HG03442 (cell line): ENCODE measurements at regions not wholly inside any gene's neighbourhood (a gene's known extent, or its start where the extent isn't known, plus 50 kb on each side); places are given as distances from the start of the nearest gene placed in this dataset.

Source experiments
- ATAC-seq: cut with Tn5 transposase; IDR thresholded peaks from one replicate; pipeline ENCODE4 v1.9.1; 2021; ENCODE audit warnings: mild to moderate bottlenecking, moderate library complexity; ENCODE audit not compliant: unreplicated experiment

DNA sequence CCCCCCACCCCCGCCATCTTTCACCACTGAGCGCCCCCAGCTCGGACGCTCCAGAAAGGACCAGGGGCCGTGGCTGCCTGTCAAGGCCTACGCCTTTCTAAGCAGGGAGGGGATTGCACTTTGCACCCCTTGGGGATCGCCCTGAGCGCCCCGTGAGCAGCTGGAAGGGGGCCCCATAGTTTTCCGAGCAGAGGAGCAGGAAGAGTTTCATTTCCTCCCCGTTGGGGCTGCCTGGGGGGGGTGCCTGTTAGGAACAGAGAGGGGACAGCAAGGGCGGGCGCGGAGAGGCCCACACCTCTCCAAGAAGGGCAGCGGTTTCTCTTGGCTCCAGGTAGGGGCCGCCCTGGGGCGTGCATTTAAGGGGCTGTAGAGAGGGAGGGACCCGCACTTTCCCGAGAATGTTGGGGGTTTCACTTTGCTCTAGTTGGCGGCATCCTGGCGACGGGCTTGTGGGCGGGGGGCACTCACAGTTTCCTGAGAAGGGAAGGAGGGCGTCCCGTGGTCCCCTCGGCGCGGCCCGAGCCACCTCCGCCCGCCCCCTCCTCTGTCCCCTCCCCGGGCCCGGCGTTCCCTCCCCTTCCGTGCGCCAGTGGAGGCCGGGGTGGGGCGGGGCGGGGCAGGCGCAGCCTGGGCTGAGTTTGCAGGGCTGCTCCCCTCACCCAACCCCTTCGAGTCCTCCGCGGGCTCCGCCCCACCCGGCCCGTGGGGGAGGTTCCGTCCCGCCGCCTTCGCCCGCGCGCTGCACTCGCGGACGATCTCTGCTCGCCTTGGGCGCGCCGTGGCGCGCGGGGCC, 82.3 kb upstream of the CD99 start:
- ATAC-seq = peak; percentile 90

DNA sequence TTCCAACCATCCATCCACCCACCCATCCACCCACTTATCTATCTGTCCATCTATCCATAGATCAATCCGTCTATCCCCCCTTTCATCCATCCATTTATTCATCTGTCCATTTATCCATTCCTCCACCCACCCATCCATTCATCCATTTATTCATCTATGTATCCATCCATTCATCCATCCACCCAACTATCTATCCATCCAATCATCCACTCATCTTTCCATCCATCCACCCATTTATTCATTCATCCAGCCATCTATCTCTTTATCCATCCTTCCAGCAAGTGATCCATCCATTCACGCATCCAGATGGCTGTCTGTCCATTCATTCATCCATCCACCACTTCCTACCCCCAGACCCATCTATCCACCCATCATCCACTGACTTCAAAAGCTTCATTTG, 84.0 kb upstream of the CD99 start:
- ATAC-seq = no peak

GRCh38 chrX:2600564-2600963, 90.5 kb upstream of the CD99 start:
- no peak for ATAC-seq

- no peak for ATAC-seq
These were observed 94.4 kb upstream of the CD99 start for GRCh38 chrX:2596555-2597255.

GRCh38 chrX:2596045-2596444, 95.0 kb upstream of the CD99 start:
- no peak for ATAC-seq

DNA sequence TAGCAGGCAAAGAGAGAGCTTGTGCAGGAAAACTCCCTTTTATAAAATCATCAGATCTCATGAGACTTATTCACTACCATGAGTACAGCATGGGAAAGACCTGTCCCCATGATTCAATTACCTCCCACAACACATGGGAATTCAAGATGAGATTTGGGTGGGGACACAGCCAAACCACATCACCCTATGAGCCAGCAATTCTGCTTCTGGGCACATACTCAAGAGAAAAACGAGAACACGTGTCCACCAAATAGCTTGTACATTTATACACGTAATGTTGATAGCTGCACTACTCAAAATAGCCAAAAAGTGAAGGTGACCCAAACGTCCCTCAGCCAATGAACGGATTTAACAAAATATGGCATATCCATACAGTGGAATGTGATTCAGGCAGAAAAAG, 94.5 kb upstream of the DHRSX start:
- no peak for ATAC-seq

GRCh38 chrX:2594491-2594890, 93.7 kb upstream of the DHRSX start:
- ATAC-seq = no peak

DNA sequence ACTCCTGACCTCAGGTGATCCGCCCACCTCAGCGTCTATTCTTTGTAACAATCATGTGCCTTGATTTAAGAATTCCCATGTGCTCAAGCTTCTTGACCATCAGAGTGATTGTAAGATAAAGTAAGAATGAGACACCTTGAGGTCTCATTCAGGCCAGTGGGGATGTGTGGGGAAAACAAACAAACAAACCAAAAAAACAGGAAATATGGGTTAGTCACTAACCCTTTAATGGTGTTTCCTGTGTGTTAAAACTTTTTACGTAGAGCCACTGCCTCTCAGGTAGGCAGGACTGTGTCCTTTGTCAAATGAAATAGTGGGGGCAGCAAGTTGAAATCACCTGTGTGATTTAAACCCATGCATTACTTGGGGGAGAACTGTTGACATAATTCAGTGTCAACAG, 91.5 kb upstream of the DHRSX start:
- no peak for ATAC-seq

DNA sequence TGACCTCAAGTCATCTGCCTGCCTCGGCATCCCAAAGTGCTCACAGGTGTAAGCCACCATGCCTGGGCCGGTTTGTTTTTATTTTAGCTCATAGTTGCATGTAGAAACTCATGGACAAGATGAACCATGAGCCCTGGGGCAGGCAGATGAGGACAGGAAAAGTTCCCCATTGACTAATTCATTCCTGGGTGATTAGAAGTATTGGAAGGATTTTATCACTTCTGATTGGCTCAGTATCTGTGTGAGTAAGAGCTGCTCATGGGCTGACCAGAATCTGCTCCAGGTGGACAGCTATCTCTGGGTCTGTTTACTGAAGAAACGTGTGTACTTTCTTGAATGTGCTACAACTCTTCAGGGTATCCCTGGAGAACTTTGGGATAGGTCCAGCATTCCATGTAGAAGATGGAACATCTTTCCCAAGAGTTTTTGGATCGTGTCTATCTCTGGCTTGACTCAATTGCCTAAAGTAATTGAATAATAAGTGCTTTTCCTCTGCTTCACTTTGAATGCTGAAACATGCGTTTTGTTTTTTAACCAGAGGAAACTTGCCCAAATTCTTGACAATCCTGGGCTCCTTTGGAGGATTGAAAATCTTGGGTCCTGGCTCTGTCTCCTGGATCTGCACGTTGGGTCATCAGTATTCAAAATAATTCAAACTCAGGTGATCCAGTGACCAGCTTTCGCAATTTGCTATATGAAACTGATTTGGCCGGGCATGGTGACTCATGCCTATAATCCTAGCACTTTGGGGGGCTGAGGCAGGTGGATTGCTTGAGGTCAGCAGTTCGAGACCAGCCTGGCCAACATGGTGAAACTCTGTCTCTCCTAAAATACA, 88.6 kb upstream of the DHRSX start:
- ATAC-seq = no peak

DNA sequence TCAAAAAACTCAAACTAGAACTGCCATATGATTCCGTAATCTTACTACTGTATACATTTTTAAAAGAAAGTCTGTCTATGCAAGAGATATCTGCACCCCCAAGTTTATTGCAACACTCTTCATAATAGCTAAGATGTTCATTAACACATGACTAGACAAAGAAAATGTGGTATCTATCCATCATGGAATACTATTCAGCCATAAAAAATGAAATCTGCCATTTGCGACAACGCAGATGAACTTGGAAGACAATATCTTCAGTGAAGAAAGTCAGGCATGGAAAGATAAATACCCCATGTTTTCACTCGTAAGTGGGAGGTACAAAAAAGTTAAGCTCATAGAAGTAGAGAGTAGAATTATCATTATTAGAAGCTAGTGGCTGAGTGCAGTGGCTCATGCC, 87.3 kb upstream of the DHRSX start:
- no peak for ATAC-seq

DNA sequence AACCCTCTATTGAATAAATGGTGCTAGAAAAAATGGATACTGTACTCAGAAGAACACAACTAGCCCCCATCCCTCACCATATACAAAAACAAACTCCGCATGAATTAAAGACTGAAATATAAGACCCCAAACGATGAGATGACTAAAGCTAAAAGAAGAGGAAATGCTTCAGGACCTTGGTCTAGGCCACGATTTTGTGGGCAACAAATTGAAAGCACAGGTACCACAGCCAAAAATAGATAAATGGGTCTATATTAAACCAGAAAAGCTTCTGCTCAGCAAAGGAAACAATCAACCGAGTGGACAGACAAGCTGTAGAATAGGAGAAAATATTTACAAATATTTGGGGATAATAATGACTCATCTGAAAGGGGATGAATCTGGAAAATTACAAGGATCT, 86.4 kb upstream of the DHRSX start:
- no peak for ATAC-seq

DNA sequence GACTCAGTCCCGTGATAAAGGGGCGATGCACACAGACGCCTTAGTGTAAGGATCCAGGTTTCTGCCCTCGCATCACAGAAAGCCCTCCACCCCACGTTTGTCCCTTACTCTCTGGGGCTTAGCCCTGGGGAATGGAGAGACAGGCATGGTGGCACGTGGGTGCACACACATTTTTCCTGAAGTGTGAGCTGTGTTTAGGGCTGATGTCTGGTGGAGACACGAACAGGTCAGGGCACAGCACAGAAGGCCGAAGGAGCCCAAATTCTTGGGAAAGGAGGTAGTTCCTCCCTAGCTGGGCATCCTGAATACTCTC, 84.3 kb upstream of the DHRSX start:
- no peak for ATAC-seq

GRCh38 chrX:2584251-2585157, 83.7 kb upstream of the DHRSX start:
- ATAC-seq = no peak

DNA sequence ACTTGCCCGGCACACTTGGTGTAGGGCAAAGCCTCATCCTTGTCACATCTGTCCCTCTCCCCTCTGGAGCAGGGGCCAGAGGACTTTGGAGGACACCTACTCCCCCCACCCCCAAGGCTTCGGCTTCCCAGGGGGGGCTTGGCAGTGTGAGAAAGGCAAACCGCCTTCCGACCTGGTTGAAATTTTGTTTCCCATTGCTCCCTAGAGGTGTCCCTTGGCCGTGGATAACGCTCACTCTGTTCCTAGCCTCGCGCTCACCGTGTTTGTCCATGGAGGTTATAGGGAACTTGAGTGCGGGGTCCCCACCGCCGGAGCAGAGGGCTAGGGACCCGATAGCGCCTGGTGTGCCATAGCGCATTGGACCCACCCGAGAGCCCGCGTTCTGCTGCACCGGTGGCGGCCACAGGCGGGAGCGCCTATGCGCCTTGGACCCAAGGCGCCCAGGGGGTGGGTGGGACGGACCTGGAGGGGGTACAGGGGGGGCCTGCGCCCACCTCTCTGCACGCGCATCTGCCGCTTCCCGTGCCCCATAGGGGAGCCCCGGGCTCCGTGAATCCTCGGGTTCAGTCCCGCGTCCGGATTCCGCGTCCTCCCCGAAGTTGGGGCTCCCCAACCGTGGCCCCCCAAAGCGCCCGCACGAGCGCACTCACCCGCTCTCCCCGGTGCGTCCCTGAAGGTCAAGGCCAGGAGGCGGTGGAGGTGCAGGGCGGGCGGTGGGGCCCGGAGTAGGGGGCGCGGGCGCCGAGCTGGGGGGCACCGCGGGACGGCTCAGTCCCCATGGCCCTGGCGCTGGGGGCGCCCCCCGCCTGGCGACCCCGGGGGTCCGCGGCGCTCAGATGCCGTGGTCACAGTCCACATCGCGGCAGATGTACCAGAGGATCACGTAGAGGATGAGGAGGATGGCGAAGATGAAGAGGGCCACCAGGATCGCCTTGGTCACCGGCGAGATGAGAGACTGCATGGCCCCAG, 82.7 kb upstream of the DHRSX start:
- ATAC-seq = no peak

GRCh38 chrX:2582667-2583066, 81.9 kb upstream of the DHRSX start:
- no peak for ATAC-seq

DNA sequence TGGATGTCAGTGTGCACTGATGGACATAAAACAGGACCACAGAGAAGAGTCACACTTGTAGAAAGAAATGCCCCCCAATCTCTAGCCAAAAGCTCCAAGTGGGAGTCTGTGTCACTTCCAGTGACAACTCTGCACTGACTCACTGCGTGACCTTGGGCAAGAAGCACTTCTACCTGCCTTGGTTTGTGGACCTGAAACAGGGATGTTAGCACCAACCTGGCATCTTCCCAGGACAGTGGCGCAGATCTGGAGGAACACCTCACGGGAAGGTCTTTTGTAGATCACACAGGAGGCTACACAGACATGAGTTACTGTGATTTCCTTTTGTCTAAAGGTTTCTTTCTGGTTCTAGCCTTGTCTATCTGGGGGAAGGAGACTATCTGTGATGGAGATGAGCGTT, 80.5 kb upstream of the DHRSX start:
- no peak for ATAC-seq

- peak; percentile 46 for ATAC-seq
These were observed 78.1 kb upstream of the DHRSX start for GRCh38 chrX:2578864-2579263.

DNA sequence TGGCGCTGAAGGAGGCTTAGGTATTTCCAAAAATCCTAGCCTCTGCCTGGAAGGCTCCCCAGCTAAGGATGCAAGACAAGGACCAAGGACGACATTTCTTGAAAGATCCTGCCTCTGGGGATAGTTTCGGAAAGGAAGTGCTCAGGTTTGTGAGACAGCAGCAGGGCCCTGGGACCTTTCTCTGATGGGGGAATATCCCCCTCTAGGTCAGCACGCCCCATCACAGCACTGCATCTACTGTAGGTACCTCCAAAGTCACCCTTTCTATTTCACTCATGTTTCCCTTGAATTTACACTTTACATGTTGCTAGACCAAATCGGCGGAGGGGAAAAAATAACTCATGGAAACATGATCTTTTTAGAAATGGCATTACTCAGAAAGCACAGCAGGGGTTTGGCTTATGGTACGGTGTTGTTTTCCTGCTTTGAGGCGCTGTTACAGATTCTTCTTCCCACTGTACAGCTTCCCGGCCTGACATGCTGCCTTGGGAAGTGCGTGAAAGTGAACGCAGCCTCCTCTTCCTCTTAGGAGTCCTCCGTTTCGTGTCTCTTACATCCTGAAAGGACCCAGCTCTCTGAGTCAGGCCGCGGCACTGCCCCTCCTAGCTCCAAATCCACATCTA, 77.2 kb upstream of the DHRSX start:
- no peak for ATAC-seq

DNA sequence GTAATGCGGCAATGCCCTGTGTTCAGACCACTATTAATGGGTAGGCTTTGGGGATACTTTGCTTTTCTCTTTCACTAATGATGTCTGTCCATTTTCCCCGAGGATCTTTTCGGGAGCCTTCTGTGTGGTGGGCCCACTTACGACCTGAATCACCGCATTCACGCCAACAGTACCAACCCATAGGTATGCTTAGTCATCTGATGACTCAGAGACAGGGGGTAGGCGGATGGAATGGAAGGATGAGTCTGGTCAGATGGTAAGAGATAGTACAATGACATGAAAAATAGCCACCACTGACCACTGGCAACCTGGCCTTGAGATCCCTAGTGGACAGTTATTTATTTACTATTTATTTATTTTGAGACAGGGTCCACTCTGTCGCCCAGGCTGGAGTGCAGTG, 76.0 kb upstream of the DHRSX start:
- ATAC-seq = no peak
